ENCODE measurements at regions not wholly inside any gene's neighbourhood (a gene's known extent, or its start where the extent isn't known, plus 50 kb on each side); places are given as distances from the start of the nearest gene placed in this dataset.

DNA sequence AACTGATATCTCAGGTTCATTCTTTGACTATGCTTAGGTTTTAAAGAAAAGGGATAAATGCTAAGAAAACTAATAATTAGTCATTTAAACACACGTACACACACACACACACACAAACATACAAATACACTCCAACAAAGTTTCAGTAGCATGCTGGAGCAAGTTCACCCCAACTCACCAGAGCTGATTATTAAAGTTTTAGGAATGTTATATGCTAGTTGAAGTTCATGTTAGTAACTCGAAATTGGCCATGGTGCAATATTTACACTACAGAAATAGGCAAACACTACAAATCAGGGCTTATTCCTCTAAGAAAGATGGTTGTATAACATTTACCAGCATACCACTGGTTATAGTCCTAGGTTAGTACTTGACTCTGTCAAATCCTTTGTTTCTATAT, 384.0 kb upstream of the DIPK2B start (continued):
- TF ChIP-seq, protein P1, sequence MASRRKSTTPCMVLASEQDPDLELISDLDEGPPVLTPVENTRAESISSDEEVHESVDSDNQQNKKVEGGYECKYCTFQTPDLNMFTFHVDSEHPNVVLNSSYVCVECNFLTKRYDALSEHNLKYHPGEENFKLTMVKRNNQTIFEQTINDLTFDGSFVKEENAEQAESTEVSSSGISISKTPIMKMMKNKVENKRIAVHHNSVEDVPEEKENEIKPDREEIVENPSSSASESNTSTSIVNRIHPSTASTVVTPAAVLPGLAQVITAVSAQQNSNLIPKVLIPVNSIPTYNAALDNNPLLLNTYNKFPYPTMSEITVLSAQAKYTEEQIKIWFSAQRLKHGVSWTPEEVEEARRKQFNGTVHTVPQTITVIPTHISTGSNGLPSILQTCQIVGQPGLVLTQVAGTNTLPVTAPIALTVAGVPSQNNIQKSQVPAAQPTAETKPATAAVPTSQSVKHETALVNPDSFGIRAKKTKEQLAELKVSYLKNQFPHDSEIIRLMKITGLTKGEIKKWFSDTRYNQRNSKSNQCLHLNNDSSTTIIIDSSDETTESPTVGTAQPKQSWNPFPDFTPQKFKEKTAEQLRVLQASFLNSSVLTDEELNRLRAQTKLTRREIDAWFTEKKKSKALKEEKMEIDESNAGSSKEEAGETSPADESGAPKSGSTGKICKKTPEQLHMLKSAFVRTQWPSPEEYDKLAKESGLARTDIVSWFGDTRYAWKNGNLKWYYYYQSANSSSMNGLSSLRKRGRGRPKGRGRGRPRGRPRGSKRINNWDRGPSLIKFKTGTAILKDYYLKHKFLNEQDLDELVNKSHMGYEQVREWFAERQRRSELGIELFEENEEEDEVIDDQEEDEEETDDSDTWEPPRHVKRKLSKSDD (conservative IDR thresholded peaks at IDR 0.05; ENCODE audit: low read length), result no peak
- TF ChIP-seq POLR2H (tag; IDR thresholded peaks at IDR 0.05; ENCODE audit: low read depth), result no peak
- TF ChIP-seq, protein P2, sequence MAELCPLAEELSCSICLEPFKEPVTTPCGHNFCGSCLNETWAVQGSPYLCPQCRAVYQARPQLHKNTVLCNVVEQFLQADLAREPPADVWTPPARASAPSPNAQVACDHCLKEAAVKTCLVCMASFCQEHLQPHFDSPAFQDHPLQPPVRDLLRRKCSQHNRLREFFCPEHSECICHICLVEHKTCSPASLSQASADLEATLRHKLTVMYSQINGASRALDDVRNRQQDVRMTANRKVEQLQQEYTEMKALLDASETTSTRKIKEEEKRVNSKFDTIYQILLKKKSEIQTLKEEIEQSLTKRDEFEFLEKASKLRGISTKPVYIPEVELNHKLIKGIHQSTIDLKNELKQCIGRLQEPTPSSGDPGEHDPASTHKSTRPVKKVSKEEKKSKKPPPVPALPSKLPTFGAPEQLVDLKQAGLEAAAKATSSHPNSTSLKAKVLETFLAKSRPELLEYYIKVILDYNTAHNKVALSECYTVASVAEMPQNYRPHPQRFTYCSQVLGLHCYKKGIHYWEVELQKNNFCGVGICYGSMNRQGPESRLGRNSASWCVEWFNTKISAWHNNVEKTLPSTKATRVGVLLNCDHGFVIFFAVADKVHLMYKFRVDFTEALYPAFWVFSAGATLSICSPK (IDR thresholded peaks at IDR 0.05; ENCODE audit: borderline replicate concordance), result no peak
- TF ChIP-seq, protein P3, sequence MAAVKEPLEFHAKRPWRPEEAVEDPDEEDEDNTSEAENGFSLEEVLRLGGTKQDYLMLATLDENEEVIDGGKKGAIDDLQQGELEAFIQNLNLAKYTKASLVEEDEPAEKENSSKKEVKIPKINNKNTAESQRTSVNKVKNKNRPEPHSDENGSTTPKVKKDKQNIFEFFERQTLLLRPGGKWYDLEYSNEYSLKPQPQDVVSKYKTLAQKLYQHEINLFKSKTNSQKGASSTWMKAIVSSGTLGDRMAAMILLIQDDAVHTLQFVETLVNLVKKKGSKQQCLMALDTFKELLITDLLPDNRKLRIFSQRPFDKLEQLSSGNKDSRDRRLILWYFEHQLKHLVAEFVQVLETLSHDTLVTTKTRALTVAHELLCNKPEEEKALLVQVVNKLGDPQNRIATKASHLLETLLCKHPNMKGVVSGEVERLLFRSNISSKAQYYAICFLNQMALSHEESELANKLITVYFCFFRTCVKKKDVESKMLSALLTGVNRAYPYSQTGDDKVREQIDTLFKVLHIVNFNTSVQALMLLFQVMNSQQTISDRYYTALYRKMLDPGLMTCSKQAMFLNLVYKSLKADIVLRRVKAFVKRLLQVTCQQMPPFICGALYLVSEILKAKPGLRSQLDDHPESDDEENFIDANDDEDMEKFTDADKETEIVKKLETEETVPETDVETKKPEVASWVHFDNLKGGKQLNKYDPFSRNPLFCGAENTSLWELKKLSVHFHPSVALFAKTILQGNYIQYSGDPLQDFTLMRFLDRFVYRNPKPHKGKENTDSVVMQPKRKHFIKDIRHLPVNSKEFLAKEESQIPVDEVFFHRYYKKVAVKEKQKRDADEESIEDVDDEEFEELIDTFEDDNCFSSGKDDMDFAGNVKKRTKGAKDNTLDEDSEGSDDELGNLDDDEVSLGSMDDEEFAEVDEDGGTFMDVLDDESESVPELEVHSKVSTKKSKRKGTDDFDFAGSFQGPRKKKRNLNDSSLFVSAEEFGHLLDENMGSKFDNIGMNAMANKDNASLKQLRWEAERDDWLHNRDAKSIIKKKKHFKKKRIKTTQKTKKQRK (IDR thresholded peaks at IDR 0.05; ENCODE audit: borderline replicate concordance, low read depth, low read length), result no peak
- no peak for TF ChIP-seq BRF1 (IDR thresholded peaks at IDR 0.05; ENCODE audit: borderline replicate concordance, extremely low read depth, insufficient read length)
- no peak for TF ChIP-seq TCFL5 (CRISPR knock-in tag; conservative IDR thresholded peaks at IDR 0.05)
- TF ChIP-seq HDAC6 (IDR thresholded peaks at IDR 0.05; ENCODE audit: low read depth, low read length), result no peak
- TF ChIP-seq ZNF263 (CRISPR knock-in tag; IDR thresholded peaks at IDR 0.05; ENCODE audit: borderline replicate concordance), result no peak
- no peak for TF ChIP-seq MCM2 (IDR thresholded peaks at IDR 0.05; ENCODE audit: low read depth)
- no peak for TF ChIP-seq GTF2A2 (tag; IDR thresholded peaks at IDR 0.05)
- no peak for TF ChIP-seq RBM25 (IDR thresholded peaks at IDR 0.05; ENCODE audit: low read depth, low read length, severe bottlenecking)
